ENCODE measurements at regions not wholly inside any gene's neighbourhood (a gene's known extent, or its start where the extent isn't known, plus 50 kb on each side); places are given as distances from the start of the nearest gene placed in this dataset.

DNA sequence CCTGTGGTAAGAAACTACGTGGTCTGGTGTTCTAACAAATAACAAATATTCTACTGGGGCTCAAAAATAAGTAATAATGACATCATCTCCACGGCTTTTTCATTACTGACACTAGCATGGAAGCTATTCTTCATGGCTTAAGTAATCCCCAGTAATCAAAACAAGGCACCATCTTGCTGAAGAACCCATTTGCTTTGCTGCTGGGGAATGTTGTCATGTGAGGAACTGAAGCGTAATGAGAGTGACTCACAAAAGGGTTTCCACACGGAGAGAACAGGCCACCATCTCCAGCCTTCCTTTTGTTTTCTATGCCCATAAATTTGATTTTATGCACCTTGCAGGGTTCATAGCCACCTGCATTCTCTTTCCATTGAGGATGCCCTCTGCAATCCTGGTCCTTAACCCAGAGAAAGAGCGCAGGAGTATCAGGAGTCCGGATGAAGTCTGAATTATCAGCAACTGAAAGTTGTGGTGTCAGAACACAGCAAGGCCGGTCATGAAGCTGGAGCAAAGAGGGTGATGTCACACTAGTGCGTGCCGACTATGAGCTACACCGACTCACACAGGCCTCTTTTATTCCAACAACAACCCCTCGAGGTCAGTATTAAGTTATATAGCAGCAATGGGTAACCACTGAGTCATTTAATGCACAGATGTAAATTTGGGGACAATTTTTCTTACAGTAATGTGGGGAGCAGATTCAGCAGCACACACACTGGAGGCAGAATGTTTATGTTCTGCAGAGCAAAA is 173.7 kb upstream of the SSTR4 start:
- DNase-seq (ENCODE audit: low read depth) = no peak

DNA sequence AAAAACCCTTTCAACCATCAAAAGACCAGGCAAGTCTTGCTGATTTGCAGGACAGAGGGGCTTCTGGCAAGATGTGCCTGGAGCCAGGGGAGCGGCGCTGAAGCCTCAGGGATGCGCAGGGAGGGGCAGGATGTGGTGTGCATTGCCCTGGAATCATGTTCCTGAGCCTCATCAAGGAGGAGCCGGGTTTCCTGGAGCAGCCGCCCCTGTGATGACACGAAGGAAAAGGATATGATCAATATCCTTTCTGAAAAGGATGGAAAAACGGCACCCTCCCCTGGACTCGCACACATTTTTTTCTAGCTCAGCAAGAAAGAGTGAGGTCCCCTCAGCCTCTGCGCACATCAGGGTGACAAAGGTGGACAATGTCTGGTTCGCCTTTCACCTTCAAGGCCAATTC is 173.1 kb upstream of the SSTR4 start:
- no peak for DNase-seq (ENCODE audit: low read depth)

DNA sequence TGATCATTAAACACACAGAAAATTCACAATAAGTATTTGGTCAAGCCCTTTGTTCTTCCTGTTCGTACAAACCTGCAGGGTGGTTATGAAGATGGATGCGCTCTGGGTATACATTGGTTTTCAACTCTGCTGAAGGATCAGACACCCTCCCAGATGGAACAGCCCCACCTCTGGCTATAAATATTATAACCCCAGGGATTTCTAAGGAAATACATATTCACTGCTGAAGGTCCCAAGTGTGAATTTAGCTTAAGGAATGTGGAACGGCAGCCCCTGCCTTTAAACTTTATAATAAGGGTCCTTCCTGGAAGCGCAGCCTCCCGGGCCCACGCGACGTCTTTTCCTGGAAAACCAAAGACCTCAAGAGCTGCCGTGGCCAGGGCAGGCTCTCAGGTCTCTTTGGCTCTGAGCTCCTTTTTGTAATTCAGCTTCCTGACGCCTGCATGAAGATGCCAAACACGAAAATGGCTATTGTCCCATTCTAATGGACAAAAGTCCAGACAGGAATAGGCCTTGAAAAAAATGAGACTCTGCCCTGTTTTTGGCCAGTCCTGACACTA is 172.4 kb upstream of the SSTR4 start:
- DNase-seq (ENCODE audit: low read depth) = no peak

DNA sequence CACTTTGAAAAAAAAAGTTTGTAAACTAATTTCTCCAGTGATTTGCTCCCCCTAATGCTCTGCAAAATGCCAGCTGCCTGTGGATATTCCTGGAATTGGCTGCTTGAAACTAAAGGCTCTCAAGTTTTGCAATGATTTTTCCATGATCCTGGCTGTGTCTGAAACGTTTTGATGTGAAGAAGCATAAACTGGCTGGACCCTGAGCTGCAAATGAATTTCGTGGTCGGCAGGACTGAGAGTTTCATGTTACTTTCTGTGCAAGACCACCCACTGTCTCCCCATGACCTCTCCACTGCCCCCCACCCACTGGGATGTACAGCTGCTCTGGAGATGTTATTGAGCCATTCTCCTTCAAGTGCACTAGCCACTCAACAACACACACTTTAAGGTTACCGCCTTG is 171.3 kb upstream of the SSTR4 start:
- no peak for DNase-seq (ENCODE audit: low read depth)

DNA sequence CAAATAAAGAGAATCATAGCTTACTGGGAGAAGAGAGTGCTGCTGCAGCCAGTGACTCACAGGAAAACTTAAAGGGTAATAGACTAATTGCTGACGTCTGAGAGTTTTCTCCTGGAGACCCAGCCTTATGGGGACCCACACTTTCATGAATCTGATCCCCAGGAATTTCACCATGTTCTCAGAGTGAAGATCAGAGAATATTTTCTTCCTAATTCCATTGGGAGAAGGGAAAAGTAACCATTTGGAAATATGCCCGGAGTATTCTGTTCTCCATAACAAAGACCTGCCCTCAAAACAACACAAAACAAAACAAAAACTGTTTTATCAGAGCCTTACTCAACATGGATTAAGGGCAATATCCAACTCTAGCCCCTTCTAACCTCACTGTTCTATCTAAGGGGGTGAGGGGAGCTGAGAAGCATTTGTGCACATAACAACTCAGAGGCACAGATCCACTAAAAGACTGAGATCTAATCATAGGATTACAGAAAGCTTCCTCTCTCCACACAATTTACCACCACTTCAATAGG is 168.2 kb upstream of the SSTR4 start:
- DNase-seq (ENCODE audit: low read depth) = no peak

DNA sequence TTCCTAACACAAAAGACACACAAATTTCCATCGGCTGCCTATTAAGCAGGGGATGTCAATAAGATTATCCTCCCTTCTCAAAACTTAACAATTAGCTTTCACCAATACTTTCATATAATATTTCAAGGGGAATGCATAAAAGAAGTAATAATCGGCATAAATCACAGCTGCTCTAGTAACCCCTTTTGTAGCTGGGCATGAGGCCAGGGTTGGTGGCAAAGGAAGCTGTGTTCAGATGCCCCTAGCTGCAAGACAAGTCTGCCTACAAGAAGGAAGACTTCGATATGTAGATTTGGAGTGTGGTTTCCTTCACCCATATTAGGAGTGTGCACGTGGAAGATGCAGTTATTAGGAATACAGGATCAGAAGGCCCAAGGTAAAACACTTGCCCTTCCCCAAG is 156.9 kb upstream of the SSTR4 start:
- no peak for DNase-seq (ENCODE audit: low read depth)

DNA sequence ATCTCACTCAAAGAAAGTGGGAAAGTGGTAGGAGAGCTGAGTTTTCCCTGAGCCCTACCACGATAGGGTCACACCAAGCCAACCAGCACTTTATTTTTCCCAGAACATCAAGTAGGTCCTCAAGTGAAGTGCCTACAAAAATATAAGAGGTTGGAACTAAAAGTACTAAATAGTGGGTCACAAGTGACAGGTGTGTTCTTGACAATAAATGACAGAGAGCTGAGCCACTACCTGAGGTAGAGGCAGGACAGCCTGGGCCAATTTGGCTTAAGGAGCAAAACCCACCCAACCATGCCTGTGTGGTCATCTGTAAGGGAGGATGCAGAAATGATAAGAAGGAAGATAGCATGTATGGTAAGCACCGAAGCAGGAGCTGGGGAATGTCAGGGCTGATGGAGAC is 154.8 kb upstream of the SSTR4 start:
- DNase-seq (ENCODE audit: low read depth) = no peak

DNA sequence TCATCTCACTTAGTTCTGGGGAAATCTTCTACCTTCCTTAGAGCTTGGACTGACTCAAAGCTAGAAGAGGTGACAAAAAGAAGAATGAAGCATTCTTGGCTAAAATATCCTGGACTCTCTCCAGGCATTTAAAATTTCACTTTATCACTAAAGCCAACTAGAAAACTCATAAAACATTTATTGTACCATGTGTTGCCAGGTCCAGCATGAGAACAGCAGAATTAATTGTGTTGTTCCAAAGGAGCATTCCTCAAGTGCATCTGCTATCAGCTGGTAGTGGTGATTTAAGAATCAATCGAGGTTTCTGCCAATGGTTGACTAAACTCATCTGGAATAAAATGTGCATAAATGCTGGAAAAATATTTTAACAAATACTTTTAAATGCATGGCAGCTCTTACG is 147.3 kb upstream of the SSTR4 start:
- DNase-seq (ENCODE audit: low read depth) = no peak

DNA sequence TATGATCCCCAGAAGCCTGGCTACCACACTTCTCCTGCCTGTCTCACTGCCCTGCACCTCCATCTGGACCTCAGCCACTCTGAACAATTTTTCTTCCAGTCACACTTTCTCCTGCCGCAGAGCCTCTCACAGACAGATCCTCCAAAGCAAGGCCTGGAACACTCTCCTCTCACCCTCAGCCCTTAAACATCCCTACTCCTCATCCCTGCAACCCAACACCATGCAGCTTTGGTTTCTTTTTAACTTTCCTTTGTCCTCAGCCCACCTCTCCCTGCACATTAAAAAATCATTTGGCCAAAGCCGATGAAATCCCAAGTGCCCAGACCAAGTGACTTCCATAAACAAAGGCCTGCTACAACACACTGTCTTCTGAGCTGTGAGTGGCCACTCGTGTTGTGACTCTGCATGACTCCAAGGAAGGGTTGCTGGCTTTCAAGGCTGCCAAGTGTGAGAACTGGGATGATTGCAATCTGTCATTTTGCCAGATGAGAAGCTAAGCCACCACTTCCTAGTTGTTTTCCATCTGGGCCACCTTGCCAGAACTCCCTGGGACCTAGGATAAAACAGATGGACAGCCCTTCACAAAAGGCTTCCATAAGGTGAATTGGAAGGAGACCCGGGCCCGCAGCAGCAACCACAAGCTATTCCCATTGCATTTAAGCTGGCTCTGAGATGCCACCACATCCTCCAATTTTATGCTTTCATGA is 144.4 kb upstream of the SSTR4 start:
- no peak for DNase-seq (ENCODE audit: low read depth)

DNA sequence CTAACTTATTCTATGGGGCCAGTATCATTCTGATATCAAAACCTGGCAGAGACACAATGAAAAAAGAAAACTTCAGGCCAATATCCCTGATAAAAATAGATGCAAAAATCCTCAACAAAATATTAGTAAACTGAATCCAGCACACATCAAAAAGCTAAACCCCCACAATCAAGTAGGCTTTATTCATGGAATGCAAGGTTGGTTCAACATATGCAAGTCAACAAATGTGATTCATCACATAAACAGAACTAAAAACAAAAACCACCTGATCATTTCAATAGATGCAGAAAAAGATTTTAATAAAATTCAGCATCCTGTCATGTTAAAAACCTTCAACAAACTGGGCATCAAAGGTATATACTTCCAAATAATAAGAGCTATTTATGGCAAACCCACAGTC is 133.9 kb upstream of the SSTR4 start:
- no peak for DNase-seq (ENCODE audit: low read depth)

DNA sequence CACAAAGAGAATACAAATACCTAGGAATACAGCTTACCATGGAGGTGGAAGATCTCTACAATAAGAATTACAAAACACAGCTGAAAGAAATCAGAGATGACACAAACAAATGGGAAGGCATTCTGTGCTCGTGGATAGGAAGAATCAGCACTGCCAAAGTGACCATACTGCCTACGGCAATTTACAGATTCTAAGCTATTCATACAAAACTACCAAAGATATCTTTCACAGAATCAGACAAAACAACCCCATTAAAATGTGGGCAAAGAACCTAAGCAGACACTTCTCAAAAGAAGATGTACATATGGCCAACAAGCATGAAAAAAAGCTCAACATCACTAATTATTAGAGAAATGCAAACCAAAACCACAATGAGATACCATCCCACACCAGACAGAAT is 133.2 kb upstream of the SSTR4 start:
- no peak for DNase-seq (ENCODE audit: low read depth)

DNA sequence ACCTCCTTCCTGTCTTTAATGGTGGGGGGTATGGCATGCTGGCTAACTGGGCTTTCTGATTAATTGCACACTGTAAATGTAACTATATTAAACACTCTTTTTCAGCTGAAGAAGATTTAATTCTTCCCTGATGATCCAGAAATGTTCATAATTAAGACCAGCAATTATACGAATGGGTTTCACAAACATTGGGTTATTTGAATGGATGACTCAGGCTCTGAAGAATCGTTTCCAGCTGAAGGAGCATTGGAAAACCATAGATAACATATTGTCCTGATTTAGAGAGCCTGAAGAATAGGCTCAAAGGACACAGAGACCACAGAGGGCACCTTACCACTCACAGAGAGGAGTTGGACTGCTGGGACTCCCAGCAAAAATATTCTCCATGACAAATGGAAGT is 130.7 kb upstream of the SSTR4 start:
- DNase-seq (ENCODE audit: low read depth) = no peak

DNA sequence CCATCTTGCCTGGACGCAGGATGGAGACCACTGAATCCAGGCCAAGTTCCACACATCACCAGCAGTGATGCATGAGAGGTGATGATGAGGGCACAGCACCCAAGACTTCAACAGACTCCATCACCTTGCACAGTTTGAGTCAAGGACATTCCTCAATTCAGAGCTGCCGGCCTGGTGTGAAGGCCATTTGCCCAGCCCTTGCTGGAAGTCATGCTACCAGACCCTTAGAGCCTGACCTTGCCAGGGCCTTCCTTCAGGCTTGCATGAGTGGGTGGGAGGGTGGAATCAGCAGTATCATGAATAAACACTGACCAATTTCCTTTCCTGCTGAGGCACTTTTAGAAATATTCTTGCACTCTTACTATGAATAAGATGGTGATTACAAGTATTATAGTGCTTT is 130.2 kb upstream of the SSTR4 start:
- DNase-seq (ENCODE audit: low read depth) = no peak

DNA sequence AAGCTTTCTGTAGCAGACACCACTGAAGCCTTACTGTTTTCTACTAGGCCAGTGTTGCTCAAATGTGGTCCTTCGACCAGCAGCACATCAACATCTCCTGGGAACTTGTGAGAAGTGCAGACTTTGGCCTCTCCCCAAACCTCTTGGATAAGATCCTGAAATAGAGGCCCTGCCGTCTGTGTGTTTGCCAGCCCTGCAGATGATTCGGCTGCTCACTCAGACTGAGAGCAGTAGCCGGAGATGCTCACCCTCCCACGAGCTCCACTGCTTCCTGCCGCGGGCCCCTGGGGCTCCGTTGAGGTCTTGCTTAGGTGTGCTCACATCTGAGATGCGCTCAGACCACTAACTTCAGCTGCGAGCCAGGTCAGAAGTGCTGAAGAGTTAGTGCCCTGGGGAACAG is 129.5 kb upstream of the SSTR4 start:
- DNase-seq (ENCODE audit: low read depth) = no peak

DNA sequence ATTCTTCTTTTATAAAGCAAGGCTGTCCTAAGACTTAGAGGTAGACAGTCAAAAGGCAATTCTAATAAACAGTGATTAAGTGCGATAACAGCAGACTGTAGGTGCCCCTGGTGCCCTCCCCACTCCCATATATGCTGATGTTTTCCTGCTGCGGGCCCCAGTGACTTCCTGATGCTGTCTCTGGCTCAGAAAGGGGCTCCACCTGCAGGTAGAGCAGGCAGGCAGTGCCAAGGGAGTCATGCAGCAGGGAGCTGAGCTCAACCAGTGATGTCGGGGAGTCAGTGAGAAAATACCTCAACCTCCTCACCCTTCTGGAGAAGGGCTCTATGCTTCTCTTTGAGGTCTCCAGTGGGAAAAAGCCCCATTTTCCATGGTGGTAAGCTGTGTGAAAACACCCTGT is 126.7 kb upstream of the SSTR4 start:
- no peak for DNase-seq (ENCODE audit: low read depth)

DNA sequence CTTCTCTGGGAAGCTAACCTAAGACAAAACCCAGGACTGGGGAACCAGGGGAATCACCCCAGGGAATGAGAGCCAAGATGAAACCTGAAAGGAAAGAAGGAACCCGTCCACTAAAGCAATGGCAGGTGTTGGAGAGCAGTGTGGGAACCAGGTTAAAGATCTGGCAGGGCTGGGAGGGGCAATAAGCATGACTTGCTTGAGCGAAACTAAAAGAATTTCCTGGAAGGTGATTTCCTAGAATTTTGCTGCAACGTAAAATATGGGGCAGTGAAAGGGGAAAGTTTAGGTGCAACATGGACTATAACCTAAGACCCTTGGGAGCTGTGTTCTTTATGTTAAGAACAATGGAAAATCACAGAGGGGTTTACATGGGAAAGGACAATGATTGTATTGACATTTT is 126.2 kb upstream of the SSTR4 start:
- DNase-seq (ENCODE audit: low read depth) = no peak

DNA sequence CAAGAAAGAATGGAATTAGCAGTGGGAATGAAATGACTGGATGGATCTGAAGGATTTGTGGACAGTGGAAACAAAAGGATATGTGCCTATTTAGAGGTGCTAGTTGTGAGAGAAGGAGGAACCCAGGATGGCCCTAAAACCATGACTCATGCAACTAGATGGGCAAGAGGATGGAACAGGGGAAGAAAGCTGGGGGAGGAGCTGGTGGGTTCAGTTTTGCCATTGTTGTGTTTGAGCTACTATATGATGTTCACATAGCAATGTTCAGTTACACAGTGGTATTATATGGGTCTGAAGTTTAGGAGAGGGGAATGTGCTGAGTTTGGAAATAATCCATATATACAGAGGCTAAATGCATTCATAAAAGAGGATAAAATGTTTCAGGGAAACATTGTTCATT is 125.7 kb upstream of the SSTR4 start:
- DNase-seq (ENCODE audit: low read depth) = no peak

DNA sequence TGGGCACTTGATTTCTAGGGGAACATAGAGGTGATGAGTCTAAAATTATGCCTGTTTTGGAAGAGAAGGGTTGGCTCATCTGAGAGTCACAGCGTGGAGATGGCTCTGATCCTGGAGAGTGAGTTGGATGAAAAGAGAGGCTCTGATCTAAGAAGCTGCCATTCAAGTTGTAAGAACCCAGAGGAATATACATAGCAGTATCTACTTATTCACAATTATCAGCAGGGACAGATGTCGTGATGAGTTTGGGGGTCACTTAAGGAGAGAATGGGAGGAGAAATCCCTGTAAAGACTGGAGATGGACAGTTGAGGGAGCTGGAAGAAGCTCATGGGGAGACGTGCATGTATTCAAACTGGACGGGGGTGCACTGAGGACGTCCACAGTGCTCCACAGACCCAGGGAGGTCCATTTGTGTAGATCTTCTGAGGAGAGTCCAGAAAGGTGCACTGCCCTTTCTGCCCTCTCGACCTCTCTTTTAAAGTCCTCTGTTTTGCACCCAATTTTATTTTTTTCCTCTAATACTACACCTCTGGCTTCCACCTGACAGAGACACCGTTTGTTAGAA is 124.7 kb upstream of the SSTR4 start:
- DNase-seq (ENCODE audit: low read depth) = no peak

DNA sequence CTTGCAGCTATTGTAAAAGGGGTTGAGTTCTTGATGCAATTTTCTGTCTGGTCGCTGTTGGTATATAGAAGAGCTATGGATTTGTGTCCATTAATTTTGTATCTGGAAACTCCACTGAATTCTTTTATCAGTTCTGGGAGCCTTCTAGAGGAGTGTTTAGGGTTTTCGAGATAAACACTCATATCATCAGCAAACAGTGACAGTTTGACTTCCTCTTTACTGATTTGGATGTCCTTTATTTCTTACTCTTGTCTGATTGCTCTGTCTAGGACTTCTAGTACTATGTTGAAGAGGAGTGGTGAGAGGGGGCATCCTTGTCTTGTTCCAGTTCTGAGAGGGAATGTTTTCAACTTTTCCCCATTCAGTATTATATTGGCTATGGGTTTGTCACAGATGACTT is 120.8 kb upstream of the SSTR4 start:
- DNase-seq (ENCODE audit: low read depth) = no peak

DNA sequence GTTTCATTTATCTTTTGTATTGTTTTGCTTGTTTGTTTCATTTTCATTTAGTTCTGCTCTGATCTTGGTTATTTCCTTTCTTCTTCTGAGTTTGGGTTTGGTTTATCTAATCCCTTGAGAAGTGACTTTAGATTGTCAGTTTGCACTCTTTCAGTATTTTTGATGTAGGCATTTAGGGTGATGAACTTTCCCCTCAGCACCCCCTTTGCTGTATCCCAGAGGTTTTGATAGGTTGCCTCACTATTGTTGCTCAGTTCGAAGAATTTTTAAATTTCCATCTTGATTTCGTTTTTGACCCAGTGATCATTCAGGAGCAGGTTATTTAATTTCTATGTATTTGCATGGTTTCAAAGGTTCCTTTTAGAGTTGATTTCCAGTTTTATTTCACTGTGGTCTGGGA is 119.6 kb upstream of the SSTR4 start:
- DNase-seq (ENCODE audit: low read depth) = no peak

DNA sequence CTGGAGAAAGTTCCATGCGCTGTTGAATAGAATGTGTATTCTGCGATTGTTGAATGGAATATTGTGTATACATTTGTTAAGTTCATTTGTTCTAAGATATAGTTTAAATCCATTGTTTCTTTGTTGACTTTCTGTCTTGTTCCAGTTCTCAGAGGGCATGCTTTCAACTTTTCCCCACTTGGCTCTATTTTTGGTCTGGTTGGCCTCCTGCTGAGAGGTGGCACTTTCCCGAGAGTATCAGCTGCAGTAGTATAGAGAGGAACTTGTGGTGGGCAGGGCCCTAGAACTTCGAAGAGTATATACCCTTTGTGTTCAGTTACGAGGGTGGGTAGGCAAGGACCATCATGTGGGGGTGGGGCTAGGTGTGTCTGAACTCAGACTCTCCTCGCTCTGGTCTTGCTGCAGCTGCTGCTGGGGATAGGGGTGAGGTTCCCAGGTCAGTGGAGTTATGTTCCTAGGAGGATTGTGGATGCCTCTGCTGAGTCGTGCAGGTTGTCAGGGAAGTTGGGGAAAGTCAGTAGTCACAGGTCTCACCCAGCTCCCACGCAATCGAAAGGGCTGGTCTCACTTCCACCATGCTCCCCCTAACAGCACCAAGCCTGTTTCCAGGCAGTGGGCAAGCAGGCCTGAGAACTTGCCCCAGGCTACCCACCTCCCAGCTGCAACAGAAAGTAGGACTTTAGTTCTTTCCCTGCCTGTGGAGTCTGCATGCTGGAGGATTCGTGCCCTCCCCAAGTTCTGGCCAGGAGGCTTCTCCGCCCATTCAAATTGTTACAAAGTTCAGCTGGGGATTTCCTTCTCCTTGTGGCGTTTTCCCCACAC is 118.9 kb upstream of the SSTR4 start:
- DNase-seq (ENCODE audit: low read depth) = no peak

DNA sequence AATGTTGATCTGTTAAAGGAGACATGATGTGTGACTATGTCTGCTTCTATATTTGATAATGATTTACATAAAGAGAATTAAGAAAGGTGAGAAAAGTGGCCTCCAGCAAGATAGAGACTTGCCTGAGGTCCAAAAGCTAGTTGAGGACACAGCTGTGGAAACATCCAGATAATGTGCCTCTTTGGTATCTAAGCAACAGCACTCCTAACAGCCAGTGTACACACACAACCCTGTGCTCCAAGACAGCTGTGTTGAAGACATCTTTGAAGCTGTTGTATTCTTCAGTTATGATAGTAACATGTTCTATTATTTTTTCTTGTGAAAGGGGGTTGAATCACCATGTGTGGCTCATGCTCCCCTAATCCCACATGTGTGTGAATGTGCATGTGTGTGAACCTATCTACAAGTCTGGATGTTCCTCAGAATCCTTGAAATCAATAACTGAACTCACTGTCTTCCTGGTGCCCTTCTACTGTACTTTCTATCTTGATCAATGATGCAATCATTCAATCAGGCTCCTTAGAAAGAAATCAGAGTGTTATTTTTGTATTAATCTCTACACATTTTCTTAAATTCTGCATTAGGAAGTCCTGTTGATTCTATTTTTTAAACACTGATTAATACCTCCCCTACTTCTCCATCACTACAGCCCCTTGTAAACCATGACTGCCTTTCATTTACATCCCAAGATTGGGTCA is 116.7 kb upstream of the SSTR4 start:
- DNase-seq (ENCODE audit: low read depth) = no peak
